GM12878 (cell line): ENCODE measurements at regions not wholly inside any gene's neighbourhood (a gene's known extent, or its start where the extent isn't known, plus 50 kb on each side); places are given as distances from the start of the nearest gene placed in this dataset.

Experiments used
- ATAC-seq: fragments of 200-7000 bp; cut with Tn5 transposase; 3 replicates; pipeline ENCODE4 v1.9.1; 2020; ENCODE audit warnings: mild to moderate bottlenecking, moderate library complexity
- BruUV-seq: library from RNA; stranded (reverse); fragments of 400-500 nt; replicated peaks from 2 replicates; lab custom pipeline; 2021; lab: Mats Ljungman, UMichigan
- CTCF ChIA-PET: fragments of 300-600 bp; sonication (Branson Sonifier 250); formaldehyde crosslinking; extraction: SDS; loops from one replicate; lab custom pipeline; 2021; ENCODE audit warnings: inconsistent platforms; lab: Yijun Ruan, JAX
- POLR2A ChIA-PET: fragments of 350-600 bp; formaldehyde crosslinking; extraction: SDS; loops from one replicate; lab custom pipeline; 2021; ENCODE audit warnings: inconsistent platforms; lab: Charles Lee
- RAD21 ChIA-PET: fragments of 300-600 bp; sonication (Branson Sonifier 250); formaldehyde crosslinking; loops from one replicate; lab custom pipeline; 2023; ENCODE audit warnings: antibody characterized with exemption; ENCODE audit not compliant: unreplicated experiment; lab: Charles Lee
- SMC1A ChIA-PET: fragments of 300-600 bp; sonication (Branson Sonifier 250); formaldehyde crosslinking; loops from one replicate; lab custom pipeline; 2023; ENCODE audit not compliant: unreplicated experiment, uncharacterized antibody; lab: Charles Lee
- DNase-seq: peaks from one replicate; pipeline ENCODE4 v3.0.0-alpha.2; 2011; ENCODE audit warnings: low read depth, low spot score
- FAIRE-seq: peaks from 3 replicates; lab custom pipeline; 2011; peaks lifted over from hg19 to GRCh38; lab: Jason Lieb, UNC
- H2AFZ ChIP-seq: 2 replicates; pipeline ENCODE4 v1.6.0; 2011; ENCODE audit warnings: low read depth, low read length, control low read depth; ENCODE audit not compliant: control insufficient read depth
- H3K27ac ChIP-seq: 2 replicates; pipeline ENCODE4 v1.5.1; 2011; ENCODE audit warnings: control low read depth; ENCODE audit not compliant: control insufficient read depth, insufficient read depth
- H3K27me3 ChIP-seq, 2 experiments: replicated peaks in 1 of 2; 2 replicates each; pipeline versions ENCODE4 v1.6.0 to v1.6.1; 2011; ENCODE audit warnings: low read length in 1 of 2; ENCODE audit not compliant: control insufficient read depth in 2 of 2, insufficient read depth in 2 of 2
- H3K36me3 ChIP-seq, 2 experiments: 2 replicates each; pipeline ENCODE4 v1.5.1; 2011; ENCODE audit warnings: low read length in 1 of 2; ENCODE audit not compliant: control insufficient read depth in 2 of 2, insufficient read depth in 2 of 2
- H3K4me1 ChIP-seq: 2 replicates; pipeline ENCODE4 v1.6.1; 2011; ENCODE audit warnings: mild to moderate bottlenecking, low read length, moderate library complexity, mixed read lengths; ENCODE audit not compliant: control insufficient read depth, insufficient read depth
- H3K4me2 ChIP-seq: 2 replicates; pipeline ENCODE4 v1.6.0; 2011; ENCODE audit warnings: control low read depth; ENCODE audit not compliant: control insufficient read depth, insufficient read depth
- H3K4me3 ChIP-seq: fragments of 200-600 bp; sonication (generic); 2 replicates; pipeline ENCODE4 v1.5.1; 2016
- H3K79me2 ChIP-seq: 2 replicates; pipeline ENCODE4 v1.6.0; 2011; ENCODE audit warnings: low read length; ENCODE audit not compliant: control insufficient read depth, insufficient read depth
- H3K9ac ChIP-seq: 2 replicates; pipeline ENCODE4 v1.8.0; 2011; ENCODE audit warnings: low read length, control low read depth, mixed read lengths; ENCODE audit not compliant: control insufficient read depth, insufficient read depth
- H3K9me3 ChIP-seq: replicated peaks from 3 replicates; pipeline ENCODE4 v1.5.1; 2011; ENCODE audit warnings: mild to moderate bottlenecking, low read length; ENCODE audit not compliant: control insufficient read depth, insufficient read depth
- H4K20me1 ChIP-seq: 2 replicates; pipeline ENCODE4 v1.6.0; 2011; ENCODE audit not compliant: control insufficient read depth, insufficient read depth
- ATF2 ChIP-seq: IDR thresholded peaks from 2 replicates; pipeline ENCODE4 v1.6.1; 2012; ENCODE audit warnings: low read length, inconsistent platforms
- BCLAF1 ChIP-seq: fragments of 450-650 bp; IDR thresholded peaks from 2 replicates; pipeline ENCODE4 v1.6.1; 2017; ENCODE audit warnings: antibody characterized with exemption, mild to moderate bottlenecking, moderate library complexity
- NFXL1 ChIP-seq: fragments of 450-650 bp; IDR thresholded peaks from 2 replicates; pipeline ENCODE4 v1.6.1; 2017; ENCODE audit warnings: antibody characterized with exemption, mild to moderate bottlenecking, borderline replicate concordance
- RCOR1 ChIP-seq: conservative IDR thresholded peaks from 2 replicates; pipeline ENCODE4 v1.6.1; 2012; ENCODE audit warnings: low read depth, low read length, improper control_type of control experiment
- REST ChIP-seq: IDR thresholded peaks from 2 replicates; pipeline ENCODE4 v1.6.1; 2012; ENCODE audit warnings: mild to moderate bottlenecking, low read depth, low read length
- SREBF2 ChIP-seq: IDR thresholded peaks from 2 replicates; pipeline ENCODE4 v1.6.1; 2012; ENCODE audit warnings: mild to moderate bottlenecking, low read length
- YBX1 ChIP-seq: fragments of 450-650 bp; IDR thresholded peaks from 2 replicates; pipeline ENCODE4 v1.6.1; 2016; ENCODE audit warnings: antibody characterized with exemption
- WGBS: methylation state at CpG from one replicate; pipeline ENCODE4 v1.1.6; 2016; ENCODE audit warnings: low lambda C conversion rate; ENCODE audit not compliant: insufficient replicate concordance, insufficient coverage; ENCODE audit errors: missing lambda C conversion rate; 5-methylcytosine and 5-hydroxymethylcytosine counted together
- in situ Hi-C: fragments of 300-500 bp; cut with MboI; formaldehyde crosslinking; loops from 9 replicates; pipeline ENCODE4 v1.14.3; 2018; ENCODE audit warnings: mixed read lengths
- intact Hi-C: fragments of 100-400 bp; cut with micrococcal nuclease; formaldehyde crosslinking; loops from one replicate; pipeline ENCODE4 v1.14.2; 2022; ENCODE audit not compliant: unreplicated experiment

GRCh38 chr1:113219828-113220227 is 146.8 kb downstream of the LRIG2 start:
- no peak for ATAC-seq
- no peak for TF ChIP-seq REST
- TF ChIP-seq ATF2: no peak
- TF ChIP-seq YBX1: no peak
- TF ChIP-seq RCOR1: no peak
- TF ChIP-seq BCLAF1: no peak
- no peak for TF ChIP-seq NFXL1
- no peak for TF ChIP-seq SREBF2
- TF ChIP-seq, all 136 proteins: peak for 0
- no TSS peak for BruUV-seq
- H3K4me3 ChIP-seq: no peak overlapping the region
- H3K79me2 ChIP-seq: no peaks in the 10 kb centered on the region
- no peak overlapping the region for H3K4me2 ChIP-seq
- no peaks in the 10 kb centered on the region for H3K36me3 ChIP-seq
- CTCF ChIA-PET: no interaction called here
- H3K4me1 ChIP-seq: no peaks in the 10 kb centered on the region
- H2AFZ ChIP-seq: no peak overlapping the region
- WGBS: 67% methylated on average over 5 of the region's 5 CpGs
- DNase-seq: no peak
- H4K20me1 ChIP-seq: no peaks in the 10 kb centered on the region
- H3K9me3 ChIP-seq: no peaks in the 10 kb centered on the region; the same call in 2 of the 3 replicates
- SMC1A ChIA-PET: interaction anchor here (0.8 to 1.3 kb wide), 2 partner anchors 14 to 45 kb away, joined by 3 read pairs; no protein-coding TSS in a partner anchor
- H3K27ac ChIP-seq: no peak overlapping the region
- in situ Hi-C loops (no loop called here), intact Hi-C loops (no loop called here)
- no peak overlapping the region for H3K9ac ChIP-seq
- RAD21 ChIA-PET: no interaction called here
- no peak for FAIRE-seq
- no peaks in the 10 kb centered on the region; a peak in 1 of 4 replicates for H3K27me3 ChIP-seq
- POLR2A ChIA-PET: no interaction called here
